ENCODE measurements at regions not wholly inside any gene's neighbourhood (a gene's known extent, or its start where the extent isn't known, plus 50 kb on each side); places are given as distances from the start of the nearest gene placed in this dataset.

- ChIA-PET POLR2A (no interaction called here), CTCF (interaction anchor here (0.9 kb wide), 1 partner anchor 27 kb away, joined by 3 read pairs; no protein-coding TSS in a partner anchor)
Measured at GRCh38 chr2:177074099-177074710, 138.4 kb upstream of the HNRNPA3 start.

DNA sequence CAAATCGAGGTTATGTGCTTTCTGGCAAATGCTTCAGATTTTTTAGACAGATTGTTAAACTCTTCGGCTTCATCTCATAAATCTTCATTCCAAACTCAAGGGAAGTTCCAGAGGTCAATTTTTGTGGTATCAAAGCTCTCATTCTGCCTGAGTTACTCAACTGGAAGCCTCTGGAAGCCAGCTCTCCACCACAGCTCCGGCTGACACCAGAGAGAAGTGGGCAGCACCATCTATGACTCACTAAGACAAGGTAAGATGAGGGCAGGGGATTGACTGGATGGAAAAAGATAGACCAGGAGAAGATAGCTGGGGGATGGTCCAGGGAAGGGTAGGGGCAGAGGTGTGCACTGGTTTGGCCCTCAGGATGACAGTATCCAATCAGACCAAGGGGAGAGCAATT lies 137.3 kb upstream of the HNRNPA3 start:
- POLR2A ChIA-PET, result no interaction called here
- CTCF ChIA-PET, result no interaction called here

- ChIA-PET POLR2A (no interaction called here), CTCF (no interaction called here)
Measured at GRCh38 chr2:177076636-177077179, 135.9 kb upstream of the HNRNPA3 start.

DNA sequence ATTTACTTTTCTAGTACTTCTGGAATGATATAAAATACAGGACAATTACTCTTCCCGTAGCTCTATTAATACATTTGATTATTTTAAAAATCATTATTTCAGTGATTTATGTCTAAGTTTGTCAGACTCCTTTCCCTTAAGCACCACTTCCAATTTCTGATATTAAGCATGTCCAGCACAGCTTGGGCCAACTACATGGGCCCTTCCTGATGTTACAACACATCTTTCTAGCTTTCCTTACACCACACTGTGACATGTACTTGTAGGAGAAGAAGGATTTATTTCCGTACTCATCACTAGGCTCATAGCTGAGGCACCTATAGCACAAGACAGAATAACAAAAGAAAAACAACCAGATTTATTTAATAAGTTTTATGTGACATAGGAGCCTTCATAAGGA lies 134.8 kb upstream of the HNRNPA3 start:
- POLR2A ChIA-PET, result no interaction called here
- CTCF ChIA-PET, result interaction anchor here (0.6 kb wide), 1 partner anchor 61 kb away, joined by 3 read pairs; no protein-coding TSS in a partner anchor

- POLR2A ChIA-PET, result no interaction called here
- CTCF ChIA-PET, result interaction anchor here (0.6 kb wide), 1 partner anchor 303 kb away, joined by 3 read pairs; no protein-coding TSS in a partner anchor
Measured at GRCh38 chr2:177078416-177078815, 134.2 kb upstream of the HNRNPA3 start.

- ChIA-PET CTCF (interaction anchor here (0.6 kb wide), 1 partner anchor 304 kb away, joined by 3 read pairs; no protein-coding TSS in a partner anchor), POLR2A (no interaction called here)
Measured at GRCh38 chr2:177078855-177079254, 133.7 kb upstream of the HNRNPA3 start.

DNA sequence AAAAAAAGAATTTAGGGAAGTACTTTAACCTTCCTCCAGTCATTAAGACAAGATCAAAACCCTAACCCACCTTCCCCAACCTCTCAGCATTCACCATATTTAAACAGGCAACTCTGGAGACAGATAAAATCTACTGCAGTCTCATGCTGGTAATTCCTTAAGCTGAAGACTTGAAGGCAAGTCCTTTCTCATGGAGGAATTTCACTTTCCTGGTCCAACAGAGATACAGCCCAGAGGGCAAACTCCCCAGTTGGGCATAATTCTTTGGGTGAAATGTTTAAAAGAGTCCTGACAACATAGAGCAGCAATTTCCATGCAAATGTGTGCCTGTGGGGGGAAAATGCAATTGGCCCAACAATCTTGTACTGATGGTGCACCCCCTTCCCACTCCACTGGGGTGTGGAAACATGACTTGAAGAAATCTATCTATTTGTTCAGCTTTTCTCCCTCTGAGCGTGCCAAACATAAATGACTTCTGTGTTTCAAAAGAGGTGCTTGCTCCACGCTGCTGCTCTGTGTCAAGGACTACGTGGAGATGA lies 131.8 kb upstream of the HNRNPA3 start:
- POLR2A ChIA-PET, result no interaction called here

GRCh38 chr2:177084607-177085006 lies 128.0 kb upstream of the HNRNPA3 start:
- CTCF ChIA-PET, result no interaction called here
- POLR2A ChIA-PET, result no interaction called here

More for the DNA sequence above, 131.8 kb upstream of the HNRNPA3 start:
- CTCF ChIA-PET, result no interaction called here

DNA sequence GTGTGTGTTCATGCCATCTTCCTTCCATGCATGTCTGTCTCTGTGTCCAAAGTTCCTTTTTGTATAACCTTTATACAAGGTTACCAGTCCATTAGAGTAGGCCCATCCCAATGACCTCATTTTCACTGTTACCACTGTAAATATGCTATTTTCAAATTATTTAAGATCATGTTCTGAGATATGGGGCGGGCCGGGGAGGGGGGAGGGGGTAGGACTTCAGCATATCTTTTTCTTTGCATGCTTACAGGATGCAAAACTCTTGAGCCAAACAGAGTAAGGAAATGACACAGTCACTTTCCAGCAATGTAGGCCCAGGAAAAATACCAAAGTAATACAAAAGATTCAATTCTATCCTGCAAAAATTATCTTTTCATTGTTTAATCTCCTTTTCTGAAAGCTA lies 124.1 kb upstream of the HNRNPA3 start:
- ChIA-PET POLR2A (no interaction called here), CTCF (no interaction called here)

GRCh38 chr2:177090967-177091366 lies 121.6 kb upstream of the HNRNPA3 start:
- ChIA-PET CTCF (no interaction called here), POLR2A (no interaction called here)

DNA sequence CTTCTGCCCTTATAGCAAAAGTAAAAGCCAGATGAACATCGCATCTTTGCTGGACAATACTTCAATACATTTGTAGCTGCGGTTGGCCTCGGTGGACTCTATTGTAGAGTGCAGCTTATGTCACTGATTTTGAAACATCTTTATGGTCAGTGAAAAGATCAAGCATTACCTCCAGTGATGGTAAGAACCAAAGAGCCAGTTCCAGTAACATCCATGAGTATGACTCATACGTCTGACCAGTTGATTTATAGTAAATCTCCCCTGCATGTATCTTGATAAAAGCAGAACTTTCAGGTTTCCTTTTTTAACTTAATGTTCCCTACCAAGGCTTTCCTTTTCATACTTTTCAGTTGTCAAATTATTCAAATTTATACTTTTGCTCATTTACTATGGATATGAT lies 119.2 kb upstream of the HNRNPA3 start:
- CTCF ChIA-PET, result no interaction called here
- POLR2A ChIA-PET, result no interaction called here

GRCh38 chr2:177098001-177098613 lies 114.5 kb upstream of the HNRNPA3 start:
- ChIA-PET POLR2A (no interaction called here), CTCF (no interaction called here)

DNA sequence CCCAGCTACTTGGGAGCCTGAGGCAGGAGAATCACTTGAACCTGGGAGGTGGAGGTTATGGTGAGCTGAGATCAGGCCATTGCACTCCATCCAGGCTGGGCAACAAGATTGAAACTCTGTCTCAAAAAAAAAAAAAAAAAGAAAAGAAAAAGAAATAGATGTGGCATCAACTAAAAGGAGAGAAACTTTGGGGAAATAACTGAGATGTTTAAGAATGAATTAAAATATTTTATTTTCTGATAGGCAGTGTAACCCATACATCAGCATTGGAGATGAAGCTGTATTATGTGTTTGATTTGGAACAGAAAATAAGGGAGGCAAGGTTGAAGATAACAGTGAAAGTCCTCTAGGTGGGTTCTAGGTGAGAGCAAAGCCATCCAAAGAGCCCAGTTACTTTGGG lies 110.7 kb upstream of the HNRNPA3 start:
- ChIA-PET CTCF (no interaction called here), POLR2A (interaction anchor here (0.7 kb wide), 1 partner anchor 30 kb away, joined by 6 read pairs; no protein-coding TSS in a partner anchor)

DNA sequence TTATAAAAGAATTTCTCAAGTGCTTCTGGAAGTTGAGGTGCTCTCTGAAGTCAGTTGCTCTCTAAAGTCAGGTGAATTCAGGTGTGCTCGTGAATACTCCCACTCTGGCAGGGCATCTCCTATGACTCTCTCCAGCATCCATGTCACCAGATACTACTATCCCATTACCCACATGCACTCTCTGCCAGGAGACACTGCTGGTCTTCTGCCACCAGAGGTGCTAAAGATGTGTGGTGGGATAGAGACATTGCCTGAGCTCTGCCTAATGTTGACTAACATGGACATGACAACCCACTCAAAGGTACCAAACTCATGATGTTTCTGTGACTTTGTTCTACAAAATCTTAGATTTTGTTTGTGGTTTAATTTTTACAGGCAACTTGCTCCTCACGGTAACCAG lies 106.4 kb upstream of the HNRNPA3 start:
- CTCF ChIA-PET, result no interaction called here
- POLR2A ChIA-PET, result no interaction called here

GRCh38 chr2:177108890-177109289 lies 103.7 kb upstream of the HNRNPA3 start:
- CTCF ChIA-PET, result no interaction called here
- POLR2A ChIA-PET, result no interaction called here

GRCh38 chr2:177114712-177115111 lies 97.9 kb upstream of the HNRNPA3 start:
- ChIA-PET POLR2A (no interaction called here), CTCF (interaction anchor here (0.7 kb wide), 1 partner anchor 98 kb away, joined by 3 read pairs; no protein-coding TSS in a partner anchor)

- POLR2A ChIA-PET, result no interaction called here
- CTCF ChIA-PET, result no interaction called here
Measured at GRCh38 chr2:177117755-177118154, 94.8 kb upstream of the HNRNPA3 start.

DNA sequence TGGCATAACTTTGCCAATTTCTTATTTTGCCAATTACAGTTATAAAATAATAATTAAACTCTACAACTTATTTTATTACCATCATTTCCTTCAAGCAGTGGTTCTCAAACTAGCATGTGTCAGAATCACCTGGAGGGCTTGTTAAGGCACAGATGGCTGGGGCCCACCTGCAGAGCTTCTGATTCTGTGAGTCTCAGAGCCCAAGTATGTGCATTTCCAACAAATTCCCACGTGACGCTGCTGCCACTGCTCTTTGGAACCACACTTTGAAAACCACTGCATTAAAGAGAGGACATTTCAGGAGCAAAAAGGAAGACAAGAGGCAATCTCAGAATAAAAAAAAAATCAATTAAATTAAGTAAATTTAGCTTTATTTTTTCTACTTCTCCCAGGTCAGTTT lies 94.0 kb upstream of the HNRNPA3 start:
- ChIA-PET CTCF (interaction anchor here (1.3 kb wide), 1 partner anchor 46 kb away, joined by 3 read pairs; no protein-coding TSS in a partner anchor), POLR2A (no interaction called here)

DNA sequence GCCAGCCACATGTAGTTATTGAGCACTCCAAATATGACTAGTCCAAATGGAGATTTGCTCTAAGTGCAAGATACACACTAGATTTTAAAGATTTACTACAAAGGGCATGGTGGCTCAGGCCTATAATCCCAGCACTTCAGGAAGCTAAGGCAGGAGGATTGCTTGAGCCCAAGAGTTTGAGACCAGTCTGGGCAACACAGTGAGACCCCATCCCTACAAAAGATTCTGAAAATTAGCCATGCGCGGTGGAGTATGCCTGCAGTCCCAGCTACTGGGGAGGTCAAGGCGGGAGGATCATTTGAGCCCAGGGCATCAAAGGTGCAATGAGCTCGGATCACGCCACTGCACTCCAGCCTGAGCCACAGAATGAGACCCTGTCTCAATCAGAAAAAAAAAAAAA lies 93.5 kb upstream of the HNRNPA3 start:
- POLR2A ChIA-PET, result no interaction called here
- CTCF ChIA-PET, result interaction anchor here (1.3 kb wide), 1 partner anchor 46 kb away, joined by 3 read pairs; no protein-coding TSS in a partner anchor

DNA sequence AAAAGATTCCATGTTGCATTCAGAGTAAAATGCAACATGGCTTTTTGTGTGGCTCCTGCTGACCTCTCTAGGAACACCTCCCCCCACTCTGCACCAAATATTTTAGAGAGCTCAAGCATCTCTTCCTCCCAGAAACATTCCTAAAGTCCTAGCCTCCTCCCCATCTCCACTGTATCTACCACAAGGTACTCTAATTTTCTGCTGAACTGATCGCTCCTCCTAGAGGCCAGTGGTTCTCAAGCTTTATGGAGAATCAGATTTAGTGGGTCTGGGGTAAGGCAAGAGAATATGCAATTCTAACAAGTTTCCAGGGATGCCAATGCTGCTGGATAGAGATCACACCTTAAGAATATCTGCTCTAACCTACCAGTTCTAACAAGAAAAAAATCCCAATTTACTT lies 89.5 kb upstream of the HNRNPA3 start:
- POLR2A ChIA-PET, result no interaction called here
- CTCF ChIA-PET, result no interaction called here

DNA sequence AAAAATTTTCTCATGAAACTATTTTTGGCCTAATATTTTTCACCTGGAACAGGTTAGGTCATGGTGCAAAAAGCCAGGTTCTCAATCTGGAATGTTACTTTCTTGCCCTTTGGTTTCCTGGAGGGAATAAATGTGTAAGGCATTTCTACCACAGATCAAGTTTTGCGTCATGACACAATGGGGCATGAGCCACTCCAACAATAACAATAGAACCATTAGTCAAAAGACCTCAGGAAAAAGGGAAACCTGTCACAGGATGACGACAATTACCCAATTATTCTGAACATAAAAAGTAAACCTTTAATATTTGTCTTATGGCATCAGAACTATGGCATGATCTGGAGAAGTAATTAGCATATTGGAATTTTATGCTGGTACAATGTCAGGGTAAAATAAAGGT lies 88.2 kb upstream of the HNRNPA3 start:
- POLR2A ChIA-PET, result no interaction called here

More for the DNA sequence above, 88.2 kb upstream of the HNRNPA3 start:
- CTCF ChIA-PET, result no interaction called here

All from activated CD8-positive, alpha-beta memory T cell treated with anti-CD3 and anti-CD28 coated beads for 36 hours (primary cell).